ENCODE measurements at regions not wholly inside any gene's neighbourhood (a gene's known extent, or its start where the extent isn't known, plus 50 kb on each side); places are given as distances from the start of the nearest gene placed in this dataset.

- no peak for TF ChIP-seq CTCF (IDR thresholded peaks at IDR 0.05)
- no peak for TF ChIP-seq EZH2 (IDR thresholded peaks at IDR 0.05)
- TF ChIP-seq EZH2phosphoT487 (IDR thresholded peaks at IDR 0.05): no peak
Measured at GRCh38 chr13:53732664-53733063, 704.1 kb downstream of the OLFM4 start.
